ENCODE measurements at regions not wholly inside any gene's neighbourhood (a gene's known extent, or its start where the extent isn't known, plus 50 kb on each side); places are given as distances from the start of the nearest gene placed in this dataset.
"Not testable (repeated sequence)": the region's sequence is repeated elsewhere in the genome, so short reads cannot be mapped to it uniquely, and the experiment has no call there.

GRCh38 chr4:188287169-188287894 lies 148.1 kb downstream of the TRIML1 start:
- DNase-seq: no peak

- DNase-seq: no peak
Measured at GRCh38 chr4:188289531-188290125, 150.4 kb downstream of the TRIML1 start.

- DNase-seq: no peak
Measured at GRCh38 chr4:188295899-188296298, 156.7 kb downstream of the TRIML1 start.

- DNase-seq: no peak
Measured at GRCh38 chr4:188296331-188296730, 157.1 kb downstream of the TRIML1 start.

GRCh38 chr4:188297873-188298272 lies 158.6 kb downstream of the TRIML1 start:
- no peak for DNase-seq

GRCh38 chr4:188299161-188299560 lies 159.9 kb downstream of the TRIML1 start:
- no peak for DNase-seq

GRCh38 chr4:188300385-188300784 lies 161.1 kb downstream of the TRIML1 start:
- DNase-seq: no peak

- no peak for DNase-seq
Measured at GRCh38 chr4:188305690-188306089, 166.4 kb downstream of the TRIML1 start.

GRCh38 chr4:188307591-188307990 lies 168.3 kb downstream of the TRIML1 start:
- DNase-seq: no peak

GRCh38 chr4:188308142-188308541 lies 168.9 kb downstream of the TRIML1 start:
- DNase-seq: no peak

GRCh38 chr4:188316391-188316790 lies 177.2 kb downstream of the TRIML1 start:
- no peak for DNase-seq

- no peak for DNase-seq
Measured at GRCh38 chr4:188328966-188329365, 189.7 kb downstream of the TRIML1 start.

GRCh38 chr4:188329521-188329920 lies 190.3 kb downstream of the TRIML1 start:
- no peak for DNase-seq

GRCh38 chr4:188332265-188332664 lies 193.0 kb downstream of the TRIML1 start:
- no peak for DNase-seq

GRCh38 chr4:188336891-188337290 lies 197.7 kb downstream of the TRIML1 start:
- no peak for DNase-seq

GRCh38 chr4:188341428-188341827 lies 202.2 kb downstream of the TRIML1 start:
- no peak for DNase-seq

- no peak for DNase-seq
Measured at GRCh38 chr4:188346171-188346809, 207.0 kb downstream of the TRIML1 start.

GRCh38 chr4:188347339-188347738 lies 208.1 kb downstream of the TRIML1 start:
- no peak for DNase-seq

GRCh38 chr4:188349569-188349968 lies 210.3 kb downstream of the TRIML1 start:
- not testable (repeated sequence) for DNase-seq

- DNase-seq: no peak
Measured at GRCh38 chr4:188363196-188363595, 224.0 kb downstream of the TRIML1 start.

GRCh38 chr4:188370777-188371176 lies 231.5 kb downstream of the TRIML1 start:
- DNase-seq: no peak

- DNase-seq: no peak
Measured at GRCh38 chr4:188372058-188372457, 232.8 kb downstream of the TRIML1 start.

- DNase-seq: no peak
Measured at GRCh38 chr4:188372829-188373228, 233.6 kb downstream of the TRIML1 start.

GRCh38 chr4:188374871-188375270 lies 235.6 kb downstream of the TRIML1 start:
- no peak for DNase-seq
